Chondrocyte (in vitro differentiated cells): ENCODE measurements at regions not wholly inside any gene's neighbourhood (a gene's known extent, or its start where the extent isn't known, plus 50 kb on each side); places are given as distances from the start of the nearest gene placed in this dataset.

Experiments
- DNase-seq: peaks from one replicate; pipeline ENCODE4 v3.0.0; 2021; ENCODE audit warnings: mixed read lengths, low spot score
- H3K27ac Mint-ChIP-seq: one replicate; pipeline ENCODE4 v1.8.0; 2021; ENCODE audit warnings: mild to moderate bottlenecking, moderate library complexity, mixed read lengths; ENCODE audit not compliant: unreplicated experiment
- H3K27me3 Mint-ChIP-seq: 2 replicates; pipeline ENCODE4 v1.8.0; 2021; ENCODE audit warnings: low read depth, mixed read lengths
- H3K36me3 Mint-ChIP-seq: 2 replicates; pipeline ENCODE4 v1.8.0; 2021; ENCODE audit warnings: low read depth, mixed read lengths
- H3K4me1 Mint-ChIP-seq: 2 replicates; pipeline ENCODE4 v1.8.0; 2021; ENCODE audit warnings: low read depth, mild to moderate bottlenecking, mixed read lengths
- H3K4me3 Mint-ChIP-seq: one replicate; pipeline ENCODE4 v1.8.0; 2021; ENCODE audit warnings: mild to moderate bottlenecking, moderate library complexity, mixed read lengths; ENCODE audit not compliant: unreplicated experiment
- H3K9me3 Mint-ChIP-seq: 2 replicates; pipeline ENCODE4 v1.8.0; 2021; ENCODE audit warnings: low read depth, mixed read lengths
- CTCF ChIP-seq: fragments of 200-600 bp; sonication (generic); IDR thresholded peaks from 2 replicates; pipeline ENCODE4 v1.5.0; 2021; ENCODE audit warnings: antibody characterized with exemption, mild to moderate bottlenecking, moderate library complexity

GRCh38 chr7:115635376-115635775, 395.2 kb downstream of the TFEC start:
- H3K4me3 Mint-ChIP-seq = no peak overlapping the region
- no peak for TF ChIP-seq CTCF
- no peak overlapping the region for H3K27ac Mint-ChIP-seq
- no peak for DNase-seq
- H3K27me3 Mint-ChIP-seq = no peaks in the 10 kb centered on the region
- peaks cover 15% of the 10 kb centered on the region for H3K4me1 Mint-ChIP-seq
- no peaks in the 10 kb centered on the region for H3K36me3 Mint-ChIP-seq
- no peaks in the 10 kb centered on the region for H3K9me3 Mint-ChIP-seq

- H3K27ac Mint-ChIP-seq = no peak overlapping the region
- no peak for TF ChIP-seq CTCF
- H3K4me1 Mint-ChIP-seq = peaks cover 15% of the 10 kb centered on the region
- no peak for DNase-seq
- no peaks in the 10 kb centered on the region for H3K36me3 Mint-ChIP-seq
- no peak overlapping the region for H3K4me3 Mint-ChIP-seq
- H3K27me3 Mint-ChIP-seq = no peaks in the 10 kb centered on the region
- H3K9me3 Mint-ChIP-seq = no peaks in the 10 kb centered on the region
Observed at GRCh38 chr7:115634633-115635032, 395.9 kb downstream of the TFEC start.

- Mint-ChIP-seq H3K27ac (no peak overlapping the region), H3K36me3 (no peaks in the 10 kb centered on the region), H3K9me3 (peaks cover 2% of the 10 kb centered on the region), H3K27me3 (no peaks in the 10 kb centered on the region), H3K4me3 (no peak overlapping the region), H3K4me1 (peaks cover 15% of the 10 kb centered on the region)
- TF ChIP-seq CTCF = no peak
- no peak for DNase-seq
Observed at GRCh38 chr7:115632636-115633035, 397.9 kb downstream of the TFEC start.

- H3K4me1 Mint-ChIP-seq = peaks cover 15% of the 10 kb centered on the region
- no peak overlapping the region for H3K27ac Mint-ChIP-seq
- no peak for DNase-seq
- no peak overlapping the region for H3K4me3 Mint-ChIP-seq
- peaks cover 3% of the 10 kb centered on the region for H3K9me3 Mint-ChIP-seq
- TF ChIP-seq CTCF = no peak
- H3K36me3 Mint-ChIP-seq = no peaks in the 10 kb centered on the region
- no peaks in the 10 kb centered on the region for H3K27me3 Mint-ChIP-seq
Observed at GRCh38 chr7:115631782-115632181, 398.8 kb downstream of the TFEC start.

GRCh38 chr7:115630049-115630448, 400.5 kb downstream of the TFEC start:
- H3K4me3 Mint-ChIP-seq = no peak overlapping the region
- no peak overlapping the region for H3K27ac Mint-ChIP-seq
- no peaks in the 10 kb centered on the region for H3K36me3 Mint-ChIP-seq
- no peak for TF ChIP-seq CTCF
- H3K27me3 Mint-ChIP-seq = no peaks in the 10 kb centered on the region
- peaks cover 8% of the 10 kb centered on the region for H3K4me1 Mint-ChIP-seq
- peaks cover 3% of the 10 kb centered on the region for H3K9me3 Mint-ChIP-seq
- no peak for DNase-seq
